Amniotic stem cell (primary cell): ENCODE measurements at regions not wholly inside any gene's neighbourhood (a gene's known extent, or its start where the extent isn't known, plus 50 kb on each side); places are given as distances from the start of the nearest gene placed in this dataset.
"Not testable (repeated sequence)": the region's sequence is repeated elsewhere in the genome, so short reads cannot be mapped to it uniquely, and the experiment has no call there.

Experiments
- DNase-seq: peaks from one replicate; lab custom pipeline; 2025; lab: John Stamatoyannopoulos, UW

DNA sequence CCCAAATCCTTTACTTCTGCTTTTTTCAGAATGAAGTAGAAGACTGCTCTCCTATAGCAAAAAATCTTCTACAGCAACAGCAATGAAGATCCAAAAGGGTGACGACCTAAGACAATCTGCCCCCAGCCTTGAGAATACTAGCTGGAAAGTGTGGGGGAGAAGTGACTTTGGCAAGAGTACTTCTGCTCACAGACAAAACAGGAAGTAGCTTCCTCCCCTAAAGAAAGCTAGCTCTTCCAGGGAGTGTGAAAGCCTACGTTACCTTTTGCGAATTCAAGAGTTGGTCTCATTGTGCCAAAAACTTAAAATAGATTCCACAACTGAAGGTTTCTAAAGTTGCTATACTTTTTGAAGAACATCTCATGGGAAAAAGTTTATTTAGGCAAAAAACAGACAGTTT, 1069.2 kb upstream of the CHAC2 start:
- no peak for DNase-seq

DNA sequence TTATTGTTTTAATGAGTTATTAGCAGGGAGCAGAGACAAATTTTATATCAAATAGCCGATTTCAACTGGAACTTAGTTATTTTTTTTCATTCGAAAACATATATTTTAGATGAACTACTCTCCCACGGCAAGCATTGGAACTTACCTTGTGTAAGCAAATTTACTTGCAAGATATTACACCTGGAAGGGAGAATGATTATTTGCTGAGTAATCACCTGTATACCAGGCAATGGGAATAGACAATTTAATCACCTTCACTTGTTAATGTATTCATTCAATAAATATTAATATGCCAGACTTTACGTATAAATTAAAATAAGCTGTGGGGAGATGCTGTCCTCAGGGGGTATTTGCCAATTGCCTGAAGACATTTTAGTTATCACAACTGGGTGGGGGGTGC, 1069.9 kb upstream of the CHAC2 start:
- no peak for DNase-seq

DNA sequence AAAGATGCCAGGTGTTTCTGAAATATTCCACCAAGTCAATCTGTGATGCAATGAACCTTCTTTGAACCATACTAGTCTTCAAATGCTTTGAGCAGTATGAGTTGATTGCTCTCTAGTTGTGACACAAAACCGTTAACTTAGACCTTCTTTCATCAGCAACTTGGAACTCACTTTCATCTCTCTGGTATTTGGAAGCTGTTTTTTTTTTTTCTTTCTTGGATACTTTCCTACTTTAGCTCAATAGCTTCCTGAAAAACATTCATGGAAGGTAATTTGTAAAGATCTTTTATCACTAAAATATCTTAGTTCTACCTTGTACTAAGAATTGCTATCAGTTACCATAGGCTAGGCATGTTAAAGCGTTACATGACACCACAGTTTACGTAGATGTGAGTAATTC, 1071.9 kb upstream of the CHAC2 start:
- no peak for DNase-seq

DNA sequence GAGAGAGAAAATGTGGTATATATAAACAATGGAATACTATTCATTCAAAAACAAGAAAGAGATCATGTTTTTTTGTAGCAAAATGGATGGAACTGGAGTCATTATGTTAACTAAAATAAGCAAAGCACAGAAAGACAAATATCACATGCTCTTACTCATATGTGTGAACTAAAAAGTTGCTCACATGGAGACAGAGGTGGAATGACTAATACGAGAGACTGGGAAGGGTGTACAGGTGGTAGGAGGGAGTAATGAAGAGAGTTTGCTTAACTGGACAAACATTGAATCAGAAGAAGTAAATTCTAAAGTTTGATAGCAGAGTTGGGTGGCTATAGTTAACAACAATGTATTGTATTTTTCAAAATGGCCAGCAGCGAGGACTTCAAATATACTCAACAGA, 1080.7 kb upstream of the CHAC2 start:
- no peak for DNase-seq

DNA sequence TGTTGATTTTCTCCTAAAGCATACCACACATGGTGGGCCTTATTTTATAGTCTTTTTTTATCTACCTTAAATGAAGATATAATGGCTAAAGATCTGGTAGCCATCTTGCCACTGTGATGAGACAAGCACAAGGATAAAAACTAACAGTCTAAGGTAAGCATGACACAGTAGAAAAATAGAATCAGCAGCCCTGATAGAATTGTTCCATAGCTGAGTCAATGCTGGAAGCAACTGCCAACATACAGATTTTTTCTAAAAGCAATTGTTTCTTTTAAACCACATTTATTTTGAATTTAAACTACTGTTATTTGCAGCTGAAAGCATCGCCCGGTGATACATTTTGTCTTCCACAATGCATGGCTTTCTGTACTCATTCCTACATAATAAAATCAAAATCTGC, 1091.5 kb upstream of the CHAC2 start:
- no peak for DNase-seq

- no peak for DNase-seq
These were observed 1098.9 kb upstream of the CHAC2 start for GRCh38 chr2:52668724-52669123.

DNA sequence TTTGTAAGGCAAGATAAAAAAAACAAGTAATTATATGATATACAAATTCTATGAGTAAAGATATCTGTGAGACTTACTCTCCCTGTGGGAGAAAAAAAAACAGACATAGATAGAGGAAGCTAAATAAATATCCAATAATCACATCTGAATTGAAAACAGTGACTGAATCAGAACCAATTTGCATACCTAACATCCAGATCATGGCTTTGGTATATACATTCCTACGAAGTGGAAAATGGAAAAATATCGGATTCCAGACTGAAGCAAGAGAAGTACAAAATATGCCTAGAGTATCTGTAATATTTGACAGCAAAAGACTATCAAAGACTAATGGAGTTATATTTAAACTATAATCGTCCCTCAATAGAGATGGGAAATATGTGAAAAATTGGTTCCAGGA, 1108.1 kb upstream of the CHAC2 start:
- peak; percentile 16 for DNase-seq

GRCh38 chr2:52658598-52658997, 1109.0 kb upstream of the CHAC2 start:
- peak; percentile 53 for DNase-seq

DNA sequence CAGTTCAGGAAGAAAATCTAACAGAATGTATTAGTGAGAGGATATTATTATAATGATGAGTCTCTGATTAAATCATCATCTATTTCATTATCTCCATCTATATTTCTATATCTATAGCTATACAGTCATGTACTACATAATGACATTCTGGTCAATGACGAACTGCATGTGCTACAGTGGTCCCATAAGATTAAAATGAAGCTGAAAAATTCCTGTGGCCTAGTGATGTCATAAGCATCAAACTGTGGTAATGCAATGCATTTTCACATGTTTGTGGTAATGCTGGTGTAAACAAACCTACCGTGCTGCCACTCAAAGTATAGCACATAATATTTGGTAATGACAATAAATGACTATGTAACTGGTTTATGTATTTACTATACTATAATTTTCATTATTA, 1127.9 kb upstream of the CHAC2 start:
- no peak for DNase-seq

- DNase-seq = no peak
These were observed 1135.1 kb upstream of the CHAC2 start for GRCh38 chr2:52632543-52632942.

- no peak for DNase-seq
These were observed 1137.7 kb upstream of the CHAC2 start for GRCh38 chr2:52629944-52630343.

DNA sequence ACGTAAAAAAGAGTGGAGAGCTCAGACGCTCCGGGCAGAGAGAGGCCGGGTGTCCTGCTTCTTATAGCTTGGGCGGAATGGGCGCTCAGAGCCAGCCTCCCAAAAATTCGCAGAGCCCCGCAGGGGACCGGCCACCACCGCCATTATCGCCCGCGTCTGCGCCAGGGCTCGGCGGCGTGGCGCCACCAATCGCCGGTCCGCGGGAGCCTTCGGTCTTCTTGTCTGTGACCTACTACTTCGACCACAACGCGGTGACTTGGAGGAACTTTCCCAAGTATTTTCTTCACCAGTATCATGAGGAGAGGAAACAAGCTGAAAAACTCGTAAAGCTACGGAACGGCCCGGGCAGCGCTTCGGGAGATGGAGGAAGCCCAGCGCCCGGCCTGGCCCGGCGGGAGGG, 1138.1 kb upstream of the CHAC2 start:
- DNase-seq = no peak

DNA sequence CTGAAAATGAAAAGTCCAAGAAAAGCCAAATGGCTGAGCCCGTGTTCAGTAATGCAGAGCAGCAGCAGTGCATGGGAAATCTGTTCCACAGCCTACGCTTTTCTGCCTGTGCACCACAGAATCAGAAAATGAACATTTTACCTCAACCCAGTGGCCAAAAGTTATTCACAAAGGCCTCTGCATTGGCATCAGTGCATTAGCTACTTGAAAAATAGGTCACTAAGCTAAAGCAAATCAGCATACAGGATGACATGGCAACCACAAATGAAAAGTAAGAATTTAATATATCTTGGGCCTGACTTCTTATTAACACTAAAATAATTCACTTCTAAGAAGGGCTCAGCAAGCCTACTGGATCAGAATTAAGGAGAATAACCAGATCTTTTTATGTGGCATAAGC, 1145.3 kb upstream of the CHAC2 start:
- DNase-seq = no peak

GRCh38 chr2:52613064-52613463, 1154.5 kb upstream of the CHAC2 start:
- DNase-seq = no peak

DNA sequence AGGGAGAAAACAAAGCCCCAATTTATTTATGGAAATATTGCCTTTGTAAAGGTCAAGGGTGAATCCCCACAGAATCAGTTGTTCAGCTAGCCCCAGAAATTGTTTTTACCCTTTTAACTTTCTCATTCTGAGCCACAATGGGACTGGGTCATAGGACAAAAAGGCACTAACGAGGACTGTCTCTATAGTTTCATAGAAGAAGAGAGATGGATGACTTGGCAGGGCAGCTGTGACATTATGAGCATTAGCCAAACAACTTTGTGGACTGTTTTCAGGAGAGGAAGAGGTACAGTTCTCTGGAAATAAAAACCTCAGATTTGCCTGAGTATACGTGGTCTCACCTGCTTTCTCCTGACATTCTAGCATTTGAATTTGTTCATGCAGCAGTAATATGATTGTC, 1155.8 kb upstream of the CHAC2 start:
- DNase-seq = no peak

DNA sequence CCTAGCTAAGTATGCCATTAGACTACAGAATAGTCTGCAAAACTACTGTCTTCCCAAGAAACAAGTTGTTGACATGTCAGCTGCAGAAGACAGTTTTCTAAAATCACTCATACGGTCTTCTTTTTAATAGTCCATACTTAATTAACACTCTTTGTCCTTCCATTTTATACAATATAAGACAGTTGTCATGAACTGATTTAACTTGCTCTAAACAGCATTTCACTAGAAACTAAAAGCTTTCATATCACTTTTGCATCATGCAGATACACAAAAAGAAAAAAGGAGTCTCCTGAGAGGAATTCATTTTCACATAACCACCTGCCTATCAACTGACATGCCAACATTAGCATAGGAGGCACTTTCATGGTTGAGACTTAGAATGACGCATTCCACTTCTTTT, 1159.6 kb upstream of the CHAC2 start:
- no peak for DNase-seq

GRCh38 chr2:52597346-52597745, 1170.3 kb upstream of the CHAC2 start:
- no peak for DNase-seq

GRCh38 chr2:52594026-52594425, 1173.6 kb upstream of the CHAC2 start:
- DNase-seq = no peak

DNA sequence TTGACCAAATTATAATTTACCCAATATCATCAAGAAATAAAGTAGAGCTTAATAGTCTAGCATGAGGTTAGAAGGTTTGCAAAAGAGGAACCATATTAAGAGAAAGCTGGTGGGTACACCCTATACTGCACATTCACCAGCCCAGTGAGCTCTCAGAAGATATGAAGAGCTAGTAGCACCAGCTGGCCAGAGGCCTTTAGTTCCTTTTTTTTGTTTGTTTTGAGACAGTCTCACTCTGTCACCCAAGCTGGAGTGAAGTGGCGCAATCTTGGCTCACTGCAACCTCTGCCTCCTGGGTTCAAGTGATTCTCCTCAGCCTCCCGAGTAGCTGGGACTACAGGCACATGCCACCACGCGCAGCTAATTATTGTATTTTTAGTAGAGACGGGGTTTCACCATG, 1183.5 kb upstream of the CHAC2 start:
- not testable (repeated sequence) for DNase-seq

- no peak for DNase-seq
These were observed 1195.1 kb upstream of the CHAC2 start for GRCh38 chr2:52572469-52572894.

DNA sequence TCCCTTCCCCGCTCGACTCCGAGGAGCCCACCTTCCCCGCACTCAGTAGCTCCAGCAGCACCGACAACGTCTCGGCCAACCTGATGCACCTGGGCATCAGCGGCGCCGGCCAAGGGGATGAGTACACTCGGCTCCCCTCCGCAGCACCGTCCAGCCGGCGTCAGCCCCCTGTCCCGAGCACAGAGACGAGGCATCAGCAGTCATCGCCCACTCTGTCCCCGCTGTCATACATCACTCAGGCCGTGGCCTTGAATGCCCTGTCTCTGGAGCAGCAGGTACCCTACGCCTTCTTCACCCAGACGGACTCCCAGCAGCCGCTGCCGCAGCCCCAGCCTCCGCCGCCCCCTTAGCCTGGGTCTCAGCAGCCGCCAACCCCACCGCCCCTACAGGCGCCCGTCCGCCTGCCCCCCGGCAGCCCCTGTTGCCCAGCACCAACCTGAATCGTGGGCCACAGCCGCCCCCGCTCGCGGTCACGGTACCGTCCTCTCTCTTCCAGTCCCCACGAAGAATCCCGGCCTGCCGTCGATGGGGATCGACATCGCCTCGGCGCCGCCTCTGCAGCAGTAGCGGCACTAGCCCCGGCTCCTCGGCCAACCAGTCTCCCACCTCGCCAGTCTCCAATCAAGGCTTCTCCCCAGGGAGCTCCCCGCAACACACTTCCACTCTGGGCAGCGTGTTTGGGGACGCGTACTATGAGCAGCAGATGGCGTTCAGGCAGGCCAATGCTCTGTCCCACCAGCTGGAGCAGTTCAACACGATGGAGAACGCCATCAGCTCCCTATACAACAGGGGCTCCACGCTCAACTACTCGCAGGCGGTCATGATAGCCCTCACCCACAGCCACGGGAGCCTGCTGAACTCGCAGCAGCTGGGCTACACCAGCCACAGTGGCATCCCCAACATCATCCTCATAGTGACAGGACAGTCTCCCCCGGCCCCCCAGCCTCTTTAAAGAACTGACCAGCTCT, 1195.9 kb upstream of the CHAC2 start:
- DNase-seq = no peak

- no peak for DNase-seq
These were observed 1196.9 kb upstream of the CHAC2 start for GRCh38 chr2:52570716-52571115.

GRCh38 chr2:52563151-52563550, 1204.5 kb upstream of the CHAC2 start:
- DNase-seq = no peak

GRCh38 chr2:52558265-52558664, 1209.3 kb upstream of the CHAC2 start:
- no peak for DNase-seq
